HCEC 1CT (cell line): ENCODE measurements at regions not wholly inside any gene's neighbourhood (a gene's known extent, or its start where the extent isn't known, plus 50 kb on each side); places are given as distances from the start of the nearest gene placed in this dataset.

Experiments used
- DNase-seq: peaks from one replicate; pipeline ENCODE4 v3.0.0-alpha.2; 2017

DNA sequence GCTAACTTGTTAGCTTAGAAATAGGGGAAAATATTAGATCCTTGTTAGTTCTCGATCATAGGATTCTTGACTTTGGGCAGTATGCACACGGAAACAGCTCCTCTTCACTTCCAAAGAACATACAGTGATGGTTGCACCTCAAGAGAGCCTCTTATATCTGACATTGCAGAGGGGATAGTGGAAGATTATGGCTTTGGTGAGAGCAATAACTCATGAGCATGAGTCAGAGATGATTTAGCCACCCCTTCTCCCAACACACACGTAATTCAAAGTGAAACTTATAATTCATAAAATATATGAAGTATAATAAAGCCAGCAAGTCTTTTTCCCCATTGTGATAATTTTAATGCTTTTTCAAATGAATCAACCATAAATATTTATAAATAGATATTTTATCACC lies 683.7 kb downstream of the POM121L12 start:
- DNase-seq: no peak

DNA sequence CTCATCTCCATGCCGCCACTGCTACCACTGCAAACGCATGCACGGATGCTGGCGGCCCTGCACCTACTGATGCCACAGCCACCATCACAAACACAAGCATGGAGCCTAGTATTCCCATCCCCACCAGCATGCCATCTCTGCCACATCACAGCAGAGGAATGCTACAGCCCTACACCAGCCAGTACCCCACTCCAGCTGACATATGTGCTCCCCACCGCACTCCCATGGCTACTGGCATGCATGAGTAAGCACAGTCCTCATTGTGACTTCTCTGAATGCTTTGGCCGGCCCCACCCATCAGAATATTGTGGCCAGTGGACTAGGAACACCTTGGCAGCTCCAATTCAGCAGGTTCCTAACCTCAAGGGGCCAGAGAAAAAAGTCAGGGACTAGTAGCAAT lies 705.5 kb downstream of the POM121L12 start:
- no peak for DNase-seq

DNA sequence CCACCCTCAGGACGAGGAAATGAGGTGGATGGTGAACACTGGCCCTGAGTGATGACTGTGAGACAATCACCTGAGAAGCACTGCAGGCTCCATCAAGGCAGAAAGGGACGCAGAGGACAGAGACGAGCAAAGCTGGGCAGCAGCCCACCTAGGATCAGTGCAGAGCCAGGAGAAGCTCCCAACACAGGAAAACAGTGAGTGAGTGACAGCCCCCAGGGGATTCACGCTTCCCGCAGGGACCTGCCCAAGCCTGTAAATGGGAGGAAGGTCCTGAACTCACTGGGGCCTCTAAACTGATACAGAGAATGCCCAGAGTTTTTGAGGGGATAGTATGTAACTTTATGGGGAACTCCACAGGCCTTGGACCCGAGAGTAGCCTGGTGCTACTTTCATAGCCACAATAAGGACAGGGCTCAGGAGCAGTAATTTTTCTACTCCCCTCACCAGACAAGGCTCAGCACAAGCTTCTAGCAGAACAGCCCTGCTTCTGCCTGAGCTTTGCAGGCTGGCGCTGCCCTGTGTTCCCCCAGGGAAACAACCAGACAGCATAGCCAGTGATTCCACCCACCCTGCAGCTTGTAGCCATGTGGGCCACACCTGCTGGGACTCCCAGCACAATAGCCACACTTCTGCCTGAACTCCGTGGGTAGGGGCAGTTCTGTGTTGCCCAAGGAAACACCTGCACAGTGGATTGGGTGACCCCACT lies 708.4 kb downstream of the POM121L12 start:
- DNase-seq: no peak

DNA sequence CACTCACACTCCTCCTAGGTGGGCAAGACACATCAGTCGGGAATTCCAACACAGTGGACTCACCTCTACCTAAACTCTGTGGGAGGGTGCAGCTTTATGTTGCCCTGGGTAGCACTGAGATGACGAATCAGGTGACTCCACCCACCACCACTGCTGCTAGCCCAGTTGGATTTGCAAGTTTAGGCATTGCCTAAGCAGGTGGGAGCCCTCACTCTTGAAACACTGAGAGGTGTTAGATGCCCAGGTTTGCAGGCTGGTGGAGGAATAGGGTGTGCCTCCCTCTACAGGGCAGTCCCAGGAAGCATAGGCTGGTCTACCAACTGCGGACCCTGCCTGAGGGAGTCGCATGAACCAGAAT lies 708.9 kb downstream of the POM121L12 start:
- no peak for DNase-seq

DNA sequence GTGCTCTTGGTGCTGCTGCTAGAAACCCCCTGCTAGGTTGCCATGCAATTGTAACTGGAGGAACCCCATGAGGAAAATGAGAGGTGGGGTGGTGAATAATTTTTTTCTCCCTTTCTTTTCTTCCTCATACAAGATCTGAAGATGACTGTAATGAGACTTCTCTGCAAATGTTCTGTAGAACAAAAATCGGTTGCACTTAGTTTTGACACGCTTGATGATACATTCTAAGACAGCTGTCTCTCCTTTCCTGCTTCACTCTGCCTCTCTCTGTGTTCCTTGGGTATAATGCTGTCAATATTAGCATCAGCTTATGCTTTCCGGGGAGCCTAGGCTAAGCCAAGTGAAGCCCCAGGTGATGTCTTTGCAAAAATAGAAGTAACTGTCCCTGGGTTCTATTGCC lies 721.5 kb downstream of the POM121L12 start:
- DNase-seq: no peak

DNA sequence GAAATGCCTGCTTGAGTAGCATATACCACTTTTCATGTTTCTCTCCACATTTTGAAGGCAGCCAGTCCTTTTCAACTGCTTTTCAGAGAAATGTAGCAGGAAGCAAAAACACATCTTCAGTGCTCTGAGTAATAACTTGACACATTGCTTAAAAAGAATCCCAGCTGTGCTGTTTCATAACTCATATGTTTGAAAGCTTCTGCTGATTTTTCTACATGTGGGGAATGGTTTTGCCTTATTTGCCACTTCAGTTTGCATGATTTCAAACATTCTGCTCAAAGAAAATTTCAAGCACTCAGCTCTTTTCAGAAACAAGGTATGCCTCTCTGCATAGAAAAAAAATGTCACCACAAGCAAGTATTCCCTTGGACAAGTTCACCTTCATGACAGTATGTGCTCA lies 732.8 kb downstream of the POM121L12 start:
- DNase-seq: no peak

DNA sequence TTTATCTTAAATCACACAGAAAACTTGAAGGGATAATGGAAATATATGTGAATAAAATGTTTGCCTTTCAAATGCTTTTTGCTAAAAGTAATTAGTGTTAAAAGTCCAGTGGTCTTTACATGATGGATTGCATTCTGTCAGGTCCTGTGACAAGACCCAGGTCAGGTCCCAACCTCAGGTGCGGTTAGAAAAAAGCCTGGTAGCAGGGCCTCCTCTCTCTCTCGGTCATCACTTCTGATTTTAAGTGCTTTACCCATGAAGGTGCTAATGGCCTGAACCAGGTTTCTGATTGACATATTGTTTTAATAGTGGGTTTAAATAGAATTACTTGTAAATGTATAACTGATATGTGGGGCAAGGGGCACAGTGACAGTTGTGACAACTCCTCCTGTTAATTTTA lies 736.3 kb downstream of the POM121L12 start:
- no peak for DNase-seq

DNA sequence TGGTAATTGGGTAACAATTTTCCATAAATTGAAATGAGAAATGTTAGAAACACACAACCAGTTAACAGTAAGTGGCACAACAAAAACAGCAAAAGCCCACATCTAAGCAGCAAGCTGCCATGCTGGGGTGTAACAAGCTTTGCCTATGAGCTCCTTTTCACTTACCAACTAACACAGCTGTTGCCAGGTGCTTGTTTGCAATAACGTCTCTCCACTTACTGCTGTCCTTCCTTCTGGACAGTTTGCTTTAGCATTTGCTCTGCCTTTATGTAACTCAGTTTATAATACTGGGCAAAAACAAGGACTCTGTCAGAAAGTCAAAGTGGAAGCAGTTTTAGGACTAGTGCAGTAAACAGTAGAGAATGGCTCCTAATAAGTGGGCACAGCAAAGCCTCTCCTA lies 740.9 kb downstream of the POM121L12 start:
- no peak for DNase-seq

DNA sequence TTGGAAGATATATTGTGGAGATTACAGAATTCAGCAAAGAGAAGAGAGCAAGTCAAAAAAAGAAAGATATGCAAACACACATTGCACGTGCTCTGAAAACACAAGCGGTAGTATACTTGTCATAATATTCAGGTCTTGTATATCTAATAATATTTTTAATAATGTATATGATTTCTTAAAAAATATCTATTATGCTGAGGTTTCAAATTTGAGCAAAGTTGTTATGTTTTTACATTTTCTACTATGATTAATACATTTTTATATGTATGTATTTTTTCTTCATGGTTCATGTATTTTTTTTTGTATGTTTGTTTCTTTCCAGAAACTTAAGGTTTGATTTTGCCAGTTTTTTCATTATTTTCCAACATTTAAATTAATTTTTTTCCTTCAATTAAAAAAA lies 752.4 kb upstream of the VSTM2A start:
- DNase-seq: no peak

DNA sequence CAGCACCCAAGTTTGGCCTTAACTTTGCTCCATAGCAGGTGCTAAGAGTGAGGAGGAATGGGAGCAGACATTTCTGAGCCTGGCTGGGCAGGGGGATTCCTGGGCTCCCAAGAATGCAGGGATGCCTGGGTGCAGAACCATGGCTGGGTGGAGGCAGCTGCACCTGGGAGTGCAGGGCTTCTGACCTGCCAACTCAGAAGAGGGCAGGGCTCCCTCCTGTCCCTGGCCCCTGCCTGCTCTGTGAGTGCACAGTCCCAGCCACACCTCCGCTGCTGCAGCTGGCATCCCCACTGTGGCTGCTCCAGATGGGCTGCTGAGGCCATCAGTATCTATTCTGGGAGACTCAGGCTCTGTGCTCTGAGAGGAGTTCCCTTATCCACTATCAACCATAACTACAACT lies 747.4 kb upstream of the VSTM2A start:
- no peak for DNase-seq

DNA sequence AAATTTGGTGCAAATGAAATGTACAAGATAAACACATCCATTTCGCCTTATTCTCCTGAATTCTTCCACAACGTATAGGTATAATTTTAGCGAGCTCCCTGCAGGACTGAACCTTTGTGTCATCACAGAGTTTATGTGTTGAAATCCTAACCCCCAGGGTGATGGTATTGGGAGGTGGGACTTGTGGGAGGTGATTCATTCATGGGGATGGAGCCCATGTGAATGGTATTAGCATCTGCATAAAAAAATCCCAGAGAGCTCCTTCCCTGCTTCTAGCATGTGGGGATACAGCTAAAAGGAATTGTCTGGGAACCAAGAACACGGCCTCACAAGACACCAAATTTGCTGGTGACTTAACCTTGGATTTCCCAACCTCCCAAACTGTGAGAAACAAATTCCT lies 741.4 kb upstream of the VSTM2A start:
- DNase-seq: no peak

DNA sequence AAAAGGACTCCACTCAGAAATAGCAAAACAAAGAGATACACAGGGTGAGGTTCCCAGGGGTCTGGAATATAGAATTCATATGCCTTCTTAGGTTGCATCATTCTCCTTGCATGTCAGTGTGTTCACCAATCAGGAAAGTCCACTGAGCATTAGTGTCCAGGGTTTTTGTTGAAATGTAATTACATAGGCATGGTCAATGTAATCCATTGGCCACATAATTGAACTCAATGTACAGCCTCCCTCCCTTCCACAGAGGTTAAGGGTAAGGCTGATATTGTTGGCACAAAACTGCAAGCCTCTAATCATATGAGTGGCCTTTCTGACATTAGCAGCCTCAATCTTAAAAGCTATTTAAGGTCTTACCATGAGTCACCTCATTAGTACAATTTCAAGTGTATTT lies 736.1 kb upstream of the VSTM2A start:
- no peak for DNase-seq

DNA sequence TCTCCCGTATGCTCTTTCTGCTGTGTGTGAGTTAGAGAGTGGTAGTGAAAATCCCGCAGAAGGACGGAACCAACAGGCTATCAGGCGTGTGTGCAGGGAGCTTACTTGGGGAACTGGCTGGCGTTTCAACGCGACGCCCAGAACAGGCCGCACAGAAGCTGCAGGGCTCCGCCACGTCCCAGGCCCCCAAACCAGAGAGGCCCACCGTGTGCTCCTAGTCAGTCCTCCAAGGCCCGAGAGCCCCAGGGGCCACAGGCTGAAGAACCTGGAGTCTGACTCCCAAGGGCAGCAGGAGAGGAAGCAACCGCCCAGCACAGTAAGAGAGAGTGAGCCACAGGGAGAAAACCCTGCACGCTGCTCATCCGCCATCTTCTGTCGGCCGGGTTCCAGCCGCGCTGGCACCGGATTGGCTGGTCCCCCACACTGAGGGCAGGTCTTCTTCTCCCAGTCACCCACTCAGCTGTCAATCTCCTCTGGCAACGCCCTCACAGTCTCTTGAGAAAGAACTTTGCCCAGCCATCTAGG lies 730.6 kb upstream of the VSTM2A start:
- DNase-seq: no peak

DNA sequence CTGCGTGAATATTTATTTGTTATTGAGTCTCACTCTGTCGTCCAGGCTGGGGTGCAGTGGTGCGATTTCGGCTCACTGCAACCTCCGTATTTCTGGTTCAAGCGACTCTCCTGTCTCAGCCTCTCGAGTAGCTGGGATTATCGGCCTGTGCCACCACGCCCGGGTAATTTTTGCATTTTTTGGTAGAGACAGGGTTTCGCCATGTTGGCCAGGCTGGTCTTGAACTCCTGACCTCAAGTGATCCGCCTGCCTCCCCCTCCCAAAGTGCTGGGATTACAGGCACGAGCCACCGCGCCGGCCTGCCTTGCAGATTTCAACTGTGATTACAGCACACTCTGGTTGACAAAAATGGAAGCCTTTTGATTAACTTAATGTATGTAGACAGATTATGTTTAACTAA lies 730.0 kb upstream of the VSTM2A start:
- DNase-seq: no peak

DNA sequence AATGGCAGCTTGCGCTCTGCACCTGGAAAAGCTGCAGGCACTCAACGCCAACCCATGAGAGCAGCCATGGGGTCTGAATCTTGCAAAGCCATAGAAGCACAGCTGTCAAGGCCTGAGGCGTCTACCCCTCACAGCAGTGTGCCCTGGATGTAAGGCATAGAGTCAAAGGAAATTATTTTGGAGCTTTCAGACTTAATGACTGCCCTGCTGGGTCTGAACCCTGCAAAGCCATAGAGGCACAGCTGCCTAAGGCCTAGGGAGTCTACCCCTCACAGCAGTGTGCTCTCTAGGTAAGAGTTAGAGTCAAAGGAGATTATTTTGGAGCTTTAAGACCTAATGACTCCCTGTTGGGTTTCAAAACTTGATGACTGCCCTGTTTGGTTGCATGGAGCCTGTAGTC lies 706.9 kb upstream of the VSTM2A start:
- no peak for DNase-seq

DNA sequence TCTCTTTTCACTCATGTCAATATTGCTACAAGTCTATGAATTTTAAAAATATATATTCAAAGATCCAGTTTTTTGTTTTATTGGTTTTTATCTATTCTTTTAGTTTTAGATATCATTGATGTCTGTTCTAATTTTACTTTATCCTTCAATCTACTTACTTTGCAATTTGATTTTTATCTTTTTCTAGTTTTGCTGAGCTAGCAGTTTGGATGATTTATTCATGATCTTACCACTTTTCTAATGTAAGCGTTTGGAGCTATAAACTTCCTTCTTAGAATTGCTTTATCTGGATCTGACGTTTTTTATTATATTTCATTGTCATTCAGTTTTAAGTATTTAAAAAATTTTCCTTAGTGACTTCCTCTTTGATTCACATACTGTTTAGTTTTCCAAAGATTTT lies 664.5 kb upstream of the VSTM2A start:
- DNase-seq: no peak

DNA sequence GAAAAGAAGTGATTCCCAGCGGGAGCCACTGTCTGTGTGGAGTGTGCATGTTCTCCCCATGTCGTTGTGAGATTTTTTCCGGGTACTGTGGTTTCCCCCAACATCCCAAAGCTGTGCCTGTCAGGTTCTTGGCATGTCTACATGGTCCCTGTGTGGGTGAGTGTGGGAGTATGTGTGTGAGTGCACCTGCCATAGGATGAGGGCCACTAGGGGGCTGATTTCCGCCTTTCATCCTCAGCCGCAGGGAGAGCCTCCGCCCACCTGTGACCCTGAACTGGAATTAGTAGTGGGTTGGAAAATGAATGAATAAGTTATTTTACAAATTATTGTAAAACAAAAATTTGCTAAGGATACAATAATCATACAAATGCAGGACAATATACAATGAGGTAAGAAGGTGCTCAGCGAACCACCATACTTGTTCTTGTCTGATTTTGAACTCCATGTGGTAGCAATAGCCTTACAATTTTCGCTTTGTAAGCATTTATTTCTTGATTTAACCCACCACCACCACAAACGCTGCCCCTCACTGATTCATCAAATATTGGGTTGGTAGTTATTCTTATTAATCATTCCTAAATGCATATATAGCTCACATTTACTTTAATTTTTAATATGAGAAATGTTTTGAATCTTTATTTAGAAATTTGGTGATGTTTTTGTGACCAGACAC lies 641.2 kb upstream of the VSTM2A start:
- no peak for DNase-seq

DNA sequence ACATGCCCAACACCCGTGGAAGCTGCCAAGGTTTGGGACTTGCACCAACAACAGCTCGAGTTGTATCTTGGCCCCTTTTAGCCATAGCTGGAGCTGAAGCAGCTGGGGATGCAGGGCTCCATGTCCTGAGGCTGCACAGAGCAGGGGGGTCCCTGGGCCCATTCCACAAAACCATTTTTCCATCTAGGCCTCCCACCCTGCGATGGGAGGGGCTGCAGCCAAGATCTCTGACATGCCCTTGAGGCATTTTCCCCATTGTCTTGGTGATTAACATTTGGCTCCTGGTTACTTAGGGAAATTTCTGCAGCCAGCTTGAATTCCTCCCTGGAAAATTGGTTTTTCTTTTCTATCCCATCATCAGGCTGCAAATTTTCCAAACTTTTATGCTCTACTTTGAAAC lies 637.8 kb upstream of the VSTM2A start:
- no peak for DNase-seq

DNA sequence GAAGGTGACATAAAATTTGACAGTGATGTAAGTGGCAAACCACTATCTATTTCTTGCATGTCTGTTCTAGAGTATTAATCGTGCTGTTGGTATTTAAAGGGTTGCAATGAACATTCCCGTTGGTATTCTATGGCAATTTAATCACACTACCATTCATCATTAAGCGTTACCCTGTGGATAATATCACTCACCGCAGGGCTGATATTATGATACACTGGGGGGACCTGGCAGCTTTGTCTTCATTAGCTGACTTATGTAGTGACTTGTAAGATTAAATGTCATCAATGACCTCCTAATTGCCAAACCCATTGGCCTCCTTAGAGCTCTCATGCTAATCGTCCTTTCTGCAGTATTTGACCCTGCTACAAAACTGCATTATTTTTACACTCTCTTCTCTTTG lies 624.5 kb upstream of the VSTM2A start:
- no peak for DNase-seq

DNA sequence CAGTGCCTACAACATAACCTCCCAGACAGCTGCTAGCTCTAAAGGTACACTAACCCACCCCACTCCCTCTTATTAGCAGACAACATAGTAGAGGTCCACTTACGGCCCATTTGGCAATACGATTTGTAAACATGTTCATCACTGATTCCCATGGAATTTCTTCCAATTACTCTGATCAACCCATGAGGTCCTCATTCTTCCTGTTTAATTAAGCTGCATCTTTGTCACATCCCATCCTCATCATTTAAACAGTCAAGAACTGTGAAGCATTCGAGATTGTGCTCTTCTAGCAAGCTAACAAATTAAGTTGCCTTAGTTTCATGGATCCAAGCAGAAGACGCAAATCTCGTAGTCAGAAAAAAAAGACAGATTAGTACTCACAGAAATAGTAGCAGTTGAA lies 622.2 kb upstream of the VSTM2A start:
- no peak for DNase-seq

DNA sequence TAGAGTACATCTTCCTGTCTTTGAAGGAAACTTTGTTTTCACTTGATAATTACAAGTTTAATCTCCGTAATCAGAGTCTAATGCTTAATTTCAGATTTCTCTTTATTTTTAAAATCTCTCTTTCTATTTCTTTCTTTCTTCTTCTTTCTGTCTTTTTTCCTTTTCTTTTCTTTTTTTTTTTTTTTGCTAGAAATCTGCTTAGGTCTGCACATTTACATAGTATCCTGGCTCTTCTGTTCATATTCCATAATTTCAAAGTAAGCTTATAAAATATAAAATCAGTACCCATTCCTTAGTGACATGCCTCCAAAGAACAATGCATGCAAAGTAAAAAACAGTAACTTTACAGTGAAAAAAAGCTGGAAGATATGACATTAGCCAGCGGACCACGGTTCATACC lies 601.7 kb upstream of the VSTM2A start:
- DNase-seq: no peak

DNA sequence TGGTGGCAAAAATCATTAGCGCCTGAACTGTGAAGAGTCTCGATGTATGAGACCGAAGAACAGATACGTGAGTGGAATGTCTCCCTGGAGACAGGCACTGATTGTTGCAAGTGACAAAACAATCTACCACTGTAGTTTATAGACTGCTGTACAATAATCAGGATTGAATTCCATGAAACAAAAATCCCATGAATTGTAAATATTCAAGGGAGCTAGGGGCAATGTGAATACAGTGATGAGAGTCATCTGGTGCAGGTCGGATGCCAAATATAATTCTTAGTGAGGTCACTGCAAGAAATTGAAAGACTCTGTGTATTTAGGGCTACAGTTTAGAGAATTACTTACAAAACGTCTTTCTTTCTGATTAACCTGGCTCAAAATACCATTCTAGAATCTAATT lies 594.4 kb upstream of the VSTM2A start:
- no peak for DNase-seq

DNA sequence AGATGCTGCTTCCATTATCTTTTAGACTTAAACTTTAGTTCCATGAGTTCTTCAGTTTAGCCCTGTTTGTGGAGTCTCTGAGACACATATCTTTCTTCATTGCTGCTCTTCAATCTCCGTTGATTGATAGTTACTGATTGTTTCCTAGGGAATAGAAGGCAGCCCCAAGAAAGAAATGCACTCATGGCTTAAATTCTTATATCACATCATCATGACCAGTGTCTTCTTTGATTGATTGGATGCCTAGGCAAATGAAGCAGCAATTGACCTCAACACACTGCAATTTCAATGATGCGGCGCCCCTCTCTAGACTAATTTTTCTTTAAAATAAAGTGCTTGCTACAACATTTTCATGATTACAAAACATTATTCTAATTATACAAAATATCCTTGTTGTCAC lies 576.5 kb upstream of the VSTM2A start:
- DNase-seq: no peak

DNA sequence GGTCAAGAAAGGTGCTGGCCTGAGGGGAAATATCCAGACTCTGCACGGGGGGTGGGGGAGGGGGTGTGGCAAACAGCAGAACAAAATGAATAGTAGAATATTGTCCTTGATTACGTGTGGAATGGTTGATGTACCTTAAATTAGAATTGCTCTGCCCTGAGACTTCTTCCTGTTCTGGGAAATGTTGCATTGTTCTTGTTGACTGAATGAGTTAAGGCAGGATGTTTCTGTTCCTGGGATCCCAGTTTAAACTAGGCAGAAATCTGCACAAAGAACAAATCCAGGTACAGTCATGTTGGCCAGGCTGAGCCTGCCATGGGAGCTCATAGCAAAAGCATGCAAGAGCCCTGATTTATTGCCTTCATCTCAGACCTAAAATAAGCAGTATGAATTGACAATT lies 558.7 kb upstream of the VSTM2A start:
- no peak for DNase-seq

DNA sequence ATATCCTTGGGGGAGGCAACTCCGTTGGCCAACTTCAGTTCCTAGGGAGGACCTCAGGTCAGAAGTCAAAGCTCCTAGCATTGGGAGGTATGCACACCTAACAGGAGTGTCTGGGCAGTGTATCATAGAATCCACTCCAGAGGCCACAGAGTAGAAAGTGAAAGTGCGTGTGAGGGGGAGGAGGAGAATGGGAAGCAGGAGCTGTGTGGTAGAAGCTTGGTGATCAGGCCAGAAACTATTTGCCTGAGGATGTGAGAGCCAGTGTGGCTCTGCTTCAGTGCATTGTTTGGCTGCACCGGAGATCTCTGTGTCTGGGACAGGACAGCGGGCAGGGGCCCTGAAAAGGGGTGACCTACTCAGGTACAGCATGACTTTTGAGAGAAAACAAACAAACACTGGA lies 557.4 kb upstream of the VSTM2A start:
- no peak for DNase-seq
